K562 (cell line): ENCODE measurements at regions not wholly inside any gene's neighbourhood (a gene's known extent, or its start where the extent isn't known, plus 50 kb on each side); places are given as distances from the start of the nearest gene placed in this dataset.

Source experiments
- BHLHE40 ChIP-seq: IDR thresholded peaks from 2 replicates; pipeline ENCODE4 v1.6.1; 2011; ENCODE audit warnings: low read length, improper control_type of control experiment
- HCFC1 ChIP-seq: IDR thresholded peaks from 2 replicates; pipeline ENCODE4 v1.6.1; 2012; ENCODE audit warnings: low read depth, low read length, improper control_type of control experiment
- PHTF2 ChIP-seq: fragments of 250-450 bp; sonication (Bioruptor Pico); IDR thresholded peaks from 2 replicates; pipeline ENCODE4 v1.5.0; 2021; ENCODE audit warnings: mild to moderate bottlenecking
- RERE ChIP-seq: sonication (generic); formaldehyde crosslinking; IDR thresholded peaks from 2 replicates; pipeline ENCODE4 v1.8.0; 2023; ENCODE audit warnings: missing genetic modification reagents, mild to moderate bottlenecking, borderline replicate concordance
- ZNF316 ChIP-seq: fragments of 450-650 bp; IDR thresholded peaks from 2 replicates; pipeline ENCODE4 v1.6.1; 2016
- ZNF384 ChIP-seq: IDR thresholded peaks from 2 replicates; pipeline ENCODE4 v1.6.1; 2012; ENCODE audit warnings: low read depth, low read length, improper control_type of control experiment
- TF ChIP-seq, protein P1 (sequence below), 2 experiments: fragments of 150-350 bp in 1 of 2; IDR thresholded peaks; 2 replicates each; pipeline ENCODE4 v1.6.1; 2012 to 2016; ENCODE audit warnings: low read depth in 2 of 2, low read length in 2 of 2, mild to moderate bottlenecking in 1 of 2, moderate library complexity in 1 of 2

GRCh38 chr1:22284906-22285548, 142.1 kb upstream of the WNT4 start (continued):
- TF ChIP-seq RERE (CRISPR knock-in tag), result no peak
- TF ChIP-seq PHTF2 (CRISPR knock-in tag), result no peak
- TF ChIP-seq BHLHE40, result no peak
- TF ChIP-seq, protein P1, sequence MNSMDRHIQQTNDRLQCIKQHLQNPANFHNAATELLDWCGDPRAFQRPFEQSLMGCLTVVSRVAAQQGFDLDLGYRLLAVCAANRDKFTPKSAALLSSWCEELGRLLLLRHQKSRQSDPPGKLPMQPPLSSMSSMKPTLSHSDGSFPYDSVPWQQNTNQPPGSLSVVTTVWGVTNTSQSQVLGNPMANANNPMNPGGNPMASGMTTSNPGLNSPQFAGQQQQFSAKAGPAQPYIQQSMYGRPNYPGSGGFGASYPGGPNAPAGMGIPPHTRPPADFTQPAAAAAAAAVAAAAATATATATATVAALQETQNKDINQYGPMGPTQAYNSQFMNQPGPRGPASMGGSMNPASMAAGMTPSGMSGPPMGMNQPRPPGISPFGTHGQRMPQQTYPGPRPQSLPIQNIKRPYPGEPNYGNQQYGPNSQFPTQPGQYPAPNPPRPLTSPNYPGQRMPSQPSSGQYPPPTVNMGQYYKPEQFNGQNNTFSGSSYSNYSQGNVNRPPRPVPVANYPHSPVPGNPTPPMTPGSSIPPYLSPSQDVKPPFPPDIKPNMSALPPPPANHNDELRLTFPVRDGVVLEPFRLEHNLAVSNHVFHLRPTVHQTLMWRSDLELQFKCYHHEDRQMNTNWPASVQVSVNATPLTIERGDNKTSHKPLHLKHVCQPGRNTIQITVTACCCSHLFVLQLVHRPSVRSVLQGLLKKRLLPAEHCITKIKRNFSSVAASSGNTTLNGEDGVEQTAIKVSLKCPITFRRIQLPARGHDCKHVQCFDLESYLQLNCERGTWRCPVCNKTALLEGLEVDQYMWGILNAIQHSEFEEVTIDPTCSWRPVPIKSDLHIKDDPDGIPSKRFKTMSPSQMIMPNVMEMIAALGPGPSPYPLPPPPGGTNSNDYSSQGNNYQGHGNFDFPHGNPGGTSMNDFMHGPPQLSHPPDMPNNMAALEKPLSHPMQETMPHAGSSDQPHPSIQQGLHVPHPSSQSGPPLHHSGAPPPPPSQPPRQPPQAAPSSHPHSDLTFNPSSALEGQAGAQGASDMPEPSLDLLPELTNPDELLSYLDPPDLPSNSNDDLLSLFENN (IDR thresholded peaks at IDR 0.05; ENCODE audit: low read depth in 2 of 2, low read length in 2 of 2), result no peak
- no peak for TF ChIP-seq HCFC1
- no peak for TF ChIP-seq ZNF384
- TF ChIP-seq ZNF316, result no peak
